Heart left ventricle (tissue), 16 donors: ENCODE measurements at regions not wholly inside any gene's neighbourhood (a gene's known extent, or its start where the extent isn't known, plus 50 kb on each side); places are given as distances from the start of the nearest gene placed in this dataset.

Experiments used
- ATAC-seq, 4 donors: fragments of 200-7000 bp; cut with Tn5 transposase; one replicate each; pipeline ENCODE4 v1.9.1; 2020 to 2022; ENCODE audit warnings: moderate library complexity in 4 of 4, mild to moderate bottlenecking in 3 of 4, moderate number of reproducible peaks in 1 of 4
- DNase-seq, 5 donors: peaks; one replicate each; pipeline ENCODE4 v3.0.0-alpha.2; 2020
- H3K27ac ChIP-seq, 12 donors: fragments of 200-600 bp; sonication (generic) in 4 of 12; one replicate each; pipeline versions ENCODE4 v1.5.0 to v1.8.0; 2016 to 2022; ENCODE audit warnings: mild to moderate bottlenecking in 2 of 12
- H3K27me3 ChIP-seq, 9 donors: fragments of 200-600 bp; sonication (generic) in 2 of 9; one replicate each; pipeline versions ENCODE4 v1.5.1 to v1.8.0; 2016 to 2022; ENCODE audit warnings: mild to moderate bottlenecking in 3 of 9
- H3K36me3 ChIP-seq, 9 donors: fragments of 200-600 bp; sonication (generic) in 2 of 9; one replicate each; pipeline versions ENCODE4 v1.5.0 to v1.8.0; 2018 to 2022; ENCODE audit warnings: mild to moderate bottlenecking in 2 of 9
- H3K4me1 ChIP-seq, 12 donors: fragments of 200-600 bp; sonication (generic) in 4 of 12; one replicate each; pipeline versions ENCODE4 v1.5.0 to v1.8.0; 2016 to 2022; ENCODE audit warnings: mild to moderate bottlenecking in 3 of 12
- H3K4me3 ChIP-seq, 12 donors: fragments of 200-600 bp; sonication (generic) in 4 of 12; one replicate each; pipeline versions ENCODE4 v1.5.0 to v1.8.0; 2017 to 2022; ENCODE audit warnings: mild to moderate bottlenecking in 9 of 12, moderate library complexity in 4 of 12
- H3K9me3 ChIP-seq, 12 donors: fragments of 200-600 bp; sonication (generic) in 4 of 12; one replicate each; pipeline versions ENCODE4 v1.5.0 to v1.8.0; 2016 to 2022; ENCODE audit warnings: mild to moderate bottlenecking in 1 of 12
- CTCF ChIP-seq, 12 donors: fragments of 200-600 bp; sonication (generic) in 4 of 12; IDR thresholded peaks; one replicate each; pipeline versions ENCODE4 v1.5.0 to v1.8.0; 2018 to 2022; ENCODE audit warnings: antibody characterized with exemption in 12 of 12, mild to moderate bottlenecking in 5 of 12
- POLR2A ChIP-seq, 2 donors: fragments of 450-650 bp; IDR thresholded peaks; one replicate each; pipeline ENCODE4 v1.6.1; 2017; ENCODE audit warnings: antibody characterized with exemption in 2 of 2, mild to moderate bottlenecking in 2 of 2, moderate library complexity in 2 of 2
- WGBS, 4 donors: extraction: QIAGEN DNeasy Blood & Tissue Kit in 2 of 4; methylation state at CpG; one replicate each; pipeline versions ENCODE4 v1.1.5 to v1.1.7; 2013 to 2018; 5-methylcytosine and 5-hydroxymethylcytosine counted together
- intact Hi-C, 10 donors: fragments of 100-400 bp; cut with DNase I; formaldehyde crosslinking; loops; one replicate each; pipeline versions ENCODE4 v1.11.1 to v1.14.2; 2022
- donor health status: ischemic (EF 13 %, LVEDD 7.1; RV severe dilation, severe dysfunction).
- donor health status: healthy with polysubstance abuse.
- donor health status: DM: no; HTN: yes; CAD: no.
- donor health status: DM: no; HTN: no; CAD: no.
- donor health status: ischemic (EF 25% LVEDD 6.9; RV normal size, moderate dysfunction).
- donor health status: ischemic (EF 25% LVEDD 5.7; RV mildly dilated, moderate dysfunction).
- donor health status: healthy.
- donor health status: DM: yes; HTN: yes; CAD: no.
- donor health status: ischemic (EF 35%, LVEDD 5.7; RV mildly dilated, moderate dysfunction).
- donor health status: nonischemic (EF 11% LVEDD 7.7; RV severe dilation, severe dysfunction).
- donor health status: DM: yes; HTN: yes; CAD: no.
- donor health status: PGD.
- donor health status: ischemic (EF 29% LVEDD 5.4; RV normal size, mild dysfunction).
- donor health status: nonischemic (EF 23%, LVEDD 6.1; RV moderate dilation, normal function).

GRCh38 chr7:25847336-25848070 lies 304.5 kb upstream of the NFE2L3 start:
- Histone ChIP-seq H3K27me3 (peaks cover 3 to 29% (median 10%) of the 10 kb centered on the region in 9 donors), H3K27ac (peak overlapping the region; percentile 2 to 87 (median 70)), H3K36me3 (no peaks in the 10 kb centered on the region), H3K9me3 (no peaks in the 10 kb centered on the region), H3K4me1 (peaks cover 2 to 98% (median 31%) of the 10 kb centered on the region in 12 donors), H3K4me3 (no peak overlapping the region)
- DNase-seq (no peak), ATAC-seq (no peak)
- no peak for TF ChIP-seq CTCF (IDR thresholded peaks at IDR 0.05)
- TF ChIP-seq POLR2A (IDR thresholded peaks at IDR 0.05): no peak
- WGBS, 4 donors: 73 to 83% (median 81%) methylated on average over 6 of the region's 6 CpGs
- intact Hi-C loops: loop anchor here in 8 of 10 donors (5.0 to 10.0 kb wide), 9 partner anchors 63 to 445 kb away; no protein-coding TSS in a partner anchor

GRCh38 chr7:25849500-25850184 lies 302.4 kb upstream of the NFE2L3 start:
- Histone ChIP-seq H3K36me3 (no peaks in the 10 kb centered on the region), H3K27ac (peak overlapping the region; percentile 45 to 87 (median 76)), H3K27me3 (peaks cover 7 to 50% (median 29%) of the 10 kb centered on the region in 9 donors), H3K9me3 (no peaks in the 10 kb centered on the region), H3K4me1 (peaks cover 2 to 77% (median 32%) of the 10 kb centered on the region in 12 donors), H3K4me3 (no peak overlapping the region)
- peak in 4 of 5 donors; percentile 54 to 67 (median 64) for DNase-seq
- TF ChIP-seq POLR2A (IDR thresholded peaks at IDR 0.05) (no peak), CTCF (IDR thresholded peaks at IDR 0.05) (no peak)
- WGBS, 4 donors: 37 to 68% (median 52%) methylated on average over 9 of the region's 9 CpGs
- intact Hi-C loops: loop anchor here (2.0 to 10.0 kb wide), 23 partner anchors 65 to 1315 kb away; partner anchors contain the start of gene HOXA9 (in 1 of the 10)
- ATAC-seq: peak; percentile 34 to 71 (median 66)

- Histone ChIP-seq H3K27me3 (peaks cover 7 to 56% (median 35%) of the 10 kb centered on the region in 9 donors), H3K4me1 (peaks cover 2 to 71% (median 32%) of the 10 kb centered on the region in 12 donors), H3K27ac (peak overlapping the region in 11 of 12 donors; percentile 45 to 87 (median 78)), H3K9me3 (no peaks in the 10 kb centered on the region), H3K36me3 (no peaks in the 10 kb centered on the region), H3K4me3 (no peak overlapping the region)
- TF ChIP-seq CTCF (IDR thresholded peaks at IDR 0.05): no peak
- no peak for TF ChIP-seq POLR2A (IDR thresholded peaks at IDR 0.05)
- ATAC-seq (no peak), DNase-seq (no peak)
- intact Hi-C loops: loop anchor here (2.0 to 10.0 kb wide), 14 partner anchors 215 to 1315 kb away; partner anchors contain the start of gene HOXA9 (in 1 of the 10)
These were observed 301.8 kb upstream of the NFE2L3 start for GRCh38 chr7:25850216-25850615.

GRCh38 chr7:25850735-25851134 lies 301.3 kb upstream of the NFE2L3 start:
- no peak for ATAC-seq
- peaks cover 2 to 66% (median 32%) of the 10 kb centered on the region in 12 donors for H3K4me1 ChIP-seq
- no peak for TF ChIP-seq CTCF (IDR thresholded peaks at IDR 0.05)
- no peak for TF ChIP-seq POLR2A (IDR thresholded peaks at IDR 0.05)

More at GRCh38 chr7:25850735-25851134, 301.3 kb upstream of the NFE2L3 start:
- no peaks in the 10 kb centered on the region for H3K36me3 ChIP-seq
- H3K27me3 ChIP-seq: peaks cover 7 to 61% (median 40%) of the 10 kb centered on the region in 9 donors
- H3K4me3 ChIP-seq: no peak overlapping the region
- WGBS, 4 donors: 81 to 87% (median 81%) methylated on average over 8 of the region's 8 CpGs
- no peaks in the 10 kb centered on the region for H3K9me3 ChIP-seq
- peak overlapping the region in 8 of 12 donors; percentile 67 to 87 (median 80) for H3K27ac ChIP-seq
- no peak for DNase-seq
- intact Hi-C loops: loop anchor here (1.0 to 10.0 kb wide), 15 partner anchors 216 to 1314 kb away; partner anchors contain the start of gene HOXA9 (in 1 of the 10)
